ENCODE measurements at regions not wholly inside any gene's neighbourhood (a gene's known extent, or its start where the extent isn't known, plus 50 kb on each side); places are given as distances from the start of the nearest gene placed in this dataset.

- TF ChIP-seq EZH2 (IDR thresholded peaks at IDR 0.05; ENCODE audit: low read length) = no peak
- no peak for TF ChIP-seq CTCF (optimal IDR thresholded peaks at IDR 0.05 in 1 of 3, IDR thresholded peaks at IDR 0.05 in 1 of 3, conservative IDR thresholded peaks at IDR 0.05 in 1 of 3; ENCODE audit: extremely low read depth in 1 of 3, insufficient read depth in 2 of 3, low read length in 3 of 3)
- H4K20me1 ChIP-seq (ENCODE audit: control insufficient read depth, extremely low read depth, insufficient read depth, low read length) = no peaks in the 10 kb centered on the region
- no peaks in the 10 kb centered on the region for H3K9me3 ChIP-seq (ENCODE audit: control insufficient read depth, low read depth, low read length)
- FAIRE-seq (no peak), DNase-seq (ENCODE audit: low read depth, low spot score) (no peak)
- H3K79me2 ChIP-seq (ENCODE audit: control insufficient read depth, insufficient read depth, low read length) = no peaks in the 10 kb centered on the region
- H3K27me3 ChIP-seq (ENCODE audit: control insufficient read depth, extremely low read depth, insufficient read depth, low read length) = peaks cover 15% of the 10 kb centered on the region
- H3K4me1 ChIP-seq (ENCODE audit: control insufficient read depth, extremely low read depth, insufficient read depth, low read length) = no peaks in the 10 kb centered on the region
- no peak overlapping the region for H3K4me3 ChIP-seq (ENCODE audit: control insufficient read depth in 2 of 3, extremely low read depth in 1 of 3, insufficient read depth in 2 of 3, low read depth in 1 of 3, low read length in 3 of 3)
- no peak overlapping the region for H2AFZ ChIP-seq (ENCODE audit: control insufficient read depth, low read length)
- no peaks in the 10 kb centered on the region for H3K9me1 ChIP-seq (ENCODE audit: control insufficient read depth, extremely low read depth, insufficient read depth, low read length)
- no peak overlapping the region for H3K9ac ChIP-seq (ENCODE audit: control insufficient read depth, extremely low read depth, insufficient read depth, low read length)
- dilution Hi-C loops (cut with MboI; ENCODE audit: extremely low pct_ligation_motif_present, low sequenced_read_pairs) = no loop called here
- H3K36me3 ChIP-seq (ENCODE audit: control insufficient read depth in 2 of 2, extremely low read depth in 1 of 2, insufficient read depth in 2 of 2, low read length in 2 of 2) = no peaks in the 10 kb centered on the region
- no peak overlapping the region for H3K4me2 ChIP-seq (ENCODE audit: control insufficient read depth, extremely low read depth, insufficient read depth, low read depth, low read length)
- no peak overlapping the region for H3K27ac ChIP-seq (ENCODE audit: control insufficient read depth, insufficient read depth, low read length)
Measured at GRCh38 chr15:69696946-69697345, 244.3 kb downstream of the RPLP1 start.

GRCh38 chr15:69697916-69698315 is 245.3 kb downstream of the RPLP1 start:
- H3K4me2 ChIP-seq (ENCODE audit: control insufficient read depth, extremely low read depth, insufficient read depth, low read depth, low read length) = no peak overlapping the region
- no peak for DNase-seq (ENCODE audit: low read depth, low spot score)
- no peak for TF ChIP-seq EZH2 (IDR thresholded peaks at IDR 0.05; ENCODE audit: low read length)
- no peak for TF ChIP-seq CTCF (optimal IDR thresholded peaks at IDR 0.05 in 1 of 3, IDR thresholded peaks at IDR 0.05 in 1 of 3, conservative IDR thresholded peaks at IDR 0.05 in 1 of 3; ENCODE audit: extremely low read depth in 1 of 3, insufficient read depth in 2 of 3, low read length in 3 of 3)
- dilution Hi-C loops (cut with MboI; ENCODE audit: extremely low pct_ligation_motif_present, low sequenced_read_pairs) = no loop called here
- no peaks in the 10 kb centered on the region for H3K9me3 ChIP-seq (ENCODE audit: control insufficient read depth, low read depth, low read length)
- H4K20me1 ChIP-seq (ENCODE audit: control insufficient read depth, extremely low read depth, insufficient read depth, low read length) = no peaks in the 10 kb centered on the region
- H3K4me1 ChIP-seq (ENCODE audit: control insufficient read depth, extremely low read depth, insufficient read depth, low read length) = no peaks in the 10 kb centered on the region
- H3K27me3 ChIP-seq (ENCODE audit: control insufficient read depth, extremely low read depth, insufficient read depth, low read length) = peaks cover 16% of the 10 kb centered on the region
- FAIRE-seq = no peak
- H3K9ac ChIP-seq (ENCODE audit: control insufficient read depth, extremely low read depth, insufficient read depth, low read length) = no peak overlapping the region
- H3K9me1 ChIP-seq (ENCODE audit: control insufficient read depth, extremely low read depth, insufficient read depth, low read length) = no peaks in the 10 kb centered on the region
- no peak overlapping the region for H2AFZ ChIP-seq (ENCODE audit: control insufficient read depth, low read length)
- no peaks in the 10 kb centered on the region for H3K79me2 ChIP-seq (ENCODE audit: control insufficient read depth, insufficient read depth, low read length)
- no peaks in the 10 kb centered on the region for H3K36me3 ChIP-seq (ENCODE audit: control insufficient read depth in 2 of 2, extremely low read depth in 1 of 2, insufficient read depth in 2 of 2, low read length in 2 of 2)
- no peak overlapping the region for H3K4me3 ChIP-seq (ENCODE audit: control insufficient read depth in 2 of 3, extremely low read depth in 1 of 3, insufficient read depth in 2 of 3, low read depth in 1 of 3, low read length in 3 of 3)
- H3K27ac ChIP-seq (ENCODE audit: control insufficient read depth, insufficient read depth, low read length) = no peak overlapping the region

Measured in keratinocyte (primary cell).